A549 (cell line): ENCODE measurements at regions not wholly inside any gene's neighbourhood (a gene's known extent, or its start where the extent isn't known, plus 50 kb on each side); places are given as distances from the start of the nearest gene placed in this dataset.
"Not testable (repeated sequence)": the region's sequence is repeated elsewhere in the genome, so short reads cannot be mapped to it uniquely, and the experiment has no call there.

Experiments
- ATAC-seq, 2 experiments: fragments of 200-7000 bp in 1 of 2; fragments of >200 bp in 1 of 2; cut with Nextera tagmentation in 1 of 2; cut with Tn5 transposase in 1 of 2; 3 replicates each; pipeline versions ENCODE4 v1.8.0 to v1.9.1; 2018 to 2020; ENCODE audit warnings: mild to moderate bottlenecking in 1 of 2, moderate library complexity in 1 of 2
- CTCF ChIA-PET: fragments of 300-600 bp; sonication (Branson Sonifier 250); formaldehyde crosslinking; extraction: SDS; loops from one replicate; lab custom pipeline; 2021; ENCODE audit warnings: antibody characterized with exemption, inconsistent platforms; lab: Yijun Ruan, JAX
- POLR2A ChIA-PET: fragments of 350-600 bp; formaldehyde crosslinking; extraction: SDS; loops from one replicate; lab custom pipeline; 2021; ENCODE audit warnings: antibody characterized with exemption, inconsistent platforms; lab: Yijun Ruan, JAX
- DNase-seq, 2 experiments: peaks; one replicate each; pipeline versions ENCODE4 v3.0.0 to v3.0.0-alpha.2; 2011 to 2016; ENCODE audit warnings: low read depth in 1 of 2, low spot score in 1 of 2
- FAIRE-seq: peaks from 2 replicates; lab custom pipeline; 2011; peaks lifted over from hg19 to GRCh38; lab: Jason Lieb, UNC
- H3K27ac ChIP-seq, 2 experiments: fragments of >200 bp; sonication (Bioruptor Twin); formaldehyde crosslinking; 3 replicates each; pipeline ENCODE4 v1.5.1; 2016 to 2017
- H3K4me1 ChIP-seq: fragments of >200 bp; sonication (Bioruptor Twin); formaldehyde crosslinking; 3 replicates; pipeline ENCODE4 v1.6.1; 2016
- H3K4me2 ChIP-seq: fragments of >200 bp; sonication (Bioruptor Twin); formaldehyde crosslinking; 3 replicates; pipeline ENCODE4 v1.6.1; 2016
- H3K4me3 ChIP-seq: fragments of >200 bp; sonication (Bioruptor Twin); formaldehyde crosslinking; 3 replicates; pipeline ENCODE4 v1.5.1; 2016
- H3K9me3 ChIP-seq: fragments of >200 bp; sonication (Bioruptor Twin); formaldehyde crosslinking; 3 replicates; pipeline ENCODE4 v1.6.1; 2016
- ATOH8 ChIP-seq: fragments of 250-450 bp; sonication (Bioruptor Pico); IDR thresholded peaks from 2 replicates; pipeline ENCODE4 v1.5.0; 2020; ENCODE audit warnings: low read depth, mild to moderate bottlenecking, moderate library complexity
- BHLHE40 ChIP-seq: IDR thresholded peaks from 2 replicates; pipeline ENCODE4 v1.6.1; 2012; ENCODE audit warnings: low read depth, low read length, inconsistent platforms
- CTCF ChIP-seq: fragments of >200 bp; sonication (Bioruptor Twin); formaldehyde crosslinking; IDR thresholded peaks from 3 replicates; pipeline ENCODE4 v1.5.1; 2016
- EHF ChIP-seq: fragments of 250-450 bp; sonication (Bioruptor Pico); IDR thresholded peaks from 2 replicates; pipeline ENCODE4 v1.5.0; 2020; ENCODE audit warnings: mild to moderate bottlenecking
- ESRRA ChIP-seq: fragments of 150-350 bp; IDR thresholded peaks from 2 replicates; pipeline ENCODE4 v1.6.1; 2014; ENCODE audit warnings: mild to moderate bottlenecking, low read length, borderline replicate concordance
- FOSB ChIP-seq: fragments of 250-450 bp; sonication (Bioruptor Pico); IDR thresholded peaks from 2 replicates; pipeline ENCODE4 v1.5.0; 2020; ENCODE audit warnings: mild to moderate bottlenecking, moderate library complexity
- FOSL2 ChIP-seq, 2 experiments: fragments of 450-650 bp in 1 of 2; fragments of >200 bp in 1 of 2; sonication (Bioruptor Twin) in 1 of 2; formaldehyde crosslinking; IDR thresholded peaks; 2 replicates each; pipeline versions ENCODE4 v1.5.0 to v1.6.1; 2016 to 2020; ENCODE audit warnings: mild to moderate bottlenecking in 1 of 2, moderate library complexity in 1 of 2
- HOXA7 ChIP-seq: fragments of 250-450 bp; sonication (Bioruptor Pico); IDR thresholded peaks from 2 replicates; pipeline ENCODE4 v1.5.0; 2020; ENCODE audit warnings: mild to moderate bottlenecking, moderate library complexity
- HOXB13 ChIP-seq: fragments of 250-450 bp; sonication (Bioruptor Pico); IDR thresholded peaks from 2 replicates; pipeline ENCODE4 v1.5.0; 2020; ENCODE audit warnings: low read depth, mild to moderate bottlenecking, moderate library complexity
- HOXB5 ChIP-seq: fragments of 250-450 bp; sonication (Bioruptor Pico); IDR thresholded peaks from 2 replicates; pipeline ENCODE4 v1.5.0; 2020; ENCODE audit warnings: mild to moderate bottlenecking, moderate library complexity
- JUN ChIP-seq, 2 experiments: fragments of >200 bp; sonication (Bioruptor Twin); formaldehyde crosslinking; IDR thresholded peaks; 2 replicates in 1 of 2; 3 replicates in 1 of 2; pipeline ENCODE4 v1.6.1; 2016 to 2017
- KDM5A ChIP-seq: fragments of 200-600 bp; sonication (generic); IDR thresholded peaks from 2 replicates; pipeline ENCODE4 v1.6.1; 2016; ENCODE audit warnings: antibody characterized with exemption, mild to moderate bottlenecking
- NPAS2 ChIP-seq: fragments of 250-450 bp; sonication (Bioruptor Pico); IDR thresholded peaks from 2 replicates; pipeline ENCODE4 v1.8.0; 2022; ENCODE audit warnings: mild to moderate bottlenecking, moderate library complexity, borderline replicate concordance
- RARB ChIP-seq: fragments of 250-450 bp; sonication (Bioruptor Pico); IDR thresholded peaks from 2 replicates; pipeline ENCODE4 v1.8.0; 2021; ENCODE audit warnings: mild to moderate bottlenecking, moderate library complexity
- RCOR1 ChIP-seq: fragments of 150-350 bp; IDR thresholded peaks from 2 replicates; pipeline ENCODE4 v1.6.1; 2014; ENCODE audit warnings: antibody characterized with exemption, low read length, low read depth
- ZNF302 ChIP-seq: fragments of 250-450 bp; sonication (Bioruptor Pico); IDR thresholded peaks from 2 replicates; pipeline ENCODE4 v1.9.0; 2021; ENCODE audit warnings: inconsistent platforms, mild to moderate bottlenecking, moderate library complexity
- WGBS: methylation state at CpG from one replicate; pipeline ENCODE4 v1.1.6; 2017; ENCODE audit errors: missing lambda C conversion rate; 5-methylcytosine and 5-hydroxymethylcytosine counted together
- TF ChIP-seq, protein P1 (sequence below): fragments of 450-650 bp; IDR thresholded peaks from 2 replicates; pipeline ENCODE4 v1.6.1; 2014; ENCODE audit warnings: antibody characterized with exemption
- TF ChIP-seq, protein P2 (sequence below): fragments of 200-600 bp; sonication (generic); IDR thresholded peaks from 2 replicates; pipeline ENCODE4 v1.6.1; 2016; ENCODE audit warnings: antibody characterized with exemption, mild to moderate bottlenecking, moderate library complexity

DNA sequence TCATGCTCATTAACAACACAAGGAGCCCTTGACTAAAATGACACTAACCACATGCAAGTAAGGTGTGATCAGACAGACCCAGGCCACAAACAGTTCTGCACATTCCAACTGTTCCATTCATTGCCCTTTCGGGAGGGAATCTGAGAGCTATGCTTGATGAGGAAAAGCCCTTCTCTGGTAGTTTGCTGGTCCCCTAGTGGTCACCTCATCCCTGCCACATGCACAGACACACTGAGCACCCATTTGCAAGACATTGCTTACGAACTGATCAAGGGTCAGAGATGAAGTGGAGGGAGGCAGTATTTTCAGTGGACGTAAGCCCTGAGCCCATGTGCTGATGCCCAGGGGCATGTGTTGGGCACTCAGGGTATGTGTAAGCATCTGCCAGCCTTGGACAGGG lies 220.9 kb downstream of the VAPA start:
- not testable (repeated sequence) for ATAC-seq

GRCh38 chr18:10135302-10135926 lies 221.6 kb downstream of the VAPA start:
- ChIA-PET CTCF (no interaction called here), POLR2A (no interaction called here)
- no peak for FAIRE-seq
- Histone ChIP-seq H3K4me3 (no peak overlapping the region), H3K27ac (no peak overlapping the region), H3K4me2 (no peak overlapping the region), H3K9me3 (no peaks in the 10 kb centered on the region), H3K4me1 (peaks cover 16% of the 10 kb centered on the region)
- TF ChIP-seq BHLHE40 (no peak), KDM5A (no peak), RCOR1 (no peak), ZNF302 (CRISPR knock-in tag) (no peak), EHF (CRISPR knock-in tag) (no peak), FOSB (CRISPR knock-in tag) (no peak), ESRRA (no peak), RARB (CRISPR knock-in tag) (no peak), ATOH8 (CRISPR knock-in tag) (no peak), HOXB5 (CRISPR knock-in tag) (no peak), FOSL2 (IDR thresholded peaks at IDR 0.05) (no peak), FOSL2 (CRISPR knock-in tag; IDR thresholded peaks at IDR 0.05) (no peak), HOXA7 (no peak), NPAS2 (no peak), JUN (IDR thresholded peaks at IDR 0.05) (no peak), CTCF (no peak), HOXB13 (CRISPR knock-in tag) (no peak)
- TF ChIP-seq, protein P1, sequence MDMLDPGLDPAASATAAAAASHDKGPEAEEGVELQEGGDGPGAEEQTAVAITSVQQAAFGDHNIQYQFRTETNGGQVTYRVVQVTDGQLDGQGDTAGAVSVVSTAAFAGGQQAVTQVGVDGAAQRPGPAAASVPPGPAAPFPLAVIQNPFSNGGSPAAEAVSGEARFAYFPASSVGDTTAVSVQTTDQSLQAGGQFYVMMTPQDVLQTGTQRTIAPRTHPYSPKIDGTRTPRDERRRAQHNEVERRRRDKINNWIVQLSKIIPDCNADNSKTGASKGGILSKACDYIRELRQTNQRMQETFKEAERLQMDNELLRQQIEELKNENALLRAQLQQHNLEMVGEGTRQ, result no peak
- TF ChIP-seq, protein P2, sequence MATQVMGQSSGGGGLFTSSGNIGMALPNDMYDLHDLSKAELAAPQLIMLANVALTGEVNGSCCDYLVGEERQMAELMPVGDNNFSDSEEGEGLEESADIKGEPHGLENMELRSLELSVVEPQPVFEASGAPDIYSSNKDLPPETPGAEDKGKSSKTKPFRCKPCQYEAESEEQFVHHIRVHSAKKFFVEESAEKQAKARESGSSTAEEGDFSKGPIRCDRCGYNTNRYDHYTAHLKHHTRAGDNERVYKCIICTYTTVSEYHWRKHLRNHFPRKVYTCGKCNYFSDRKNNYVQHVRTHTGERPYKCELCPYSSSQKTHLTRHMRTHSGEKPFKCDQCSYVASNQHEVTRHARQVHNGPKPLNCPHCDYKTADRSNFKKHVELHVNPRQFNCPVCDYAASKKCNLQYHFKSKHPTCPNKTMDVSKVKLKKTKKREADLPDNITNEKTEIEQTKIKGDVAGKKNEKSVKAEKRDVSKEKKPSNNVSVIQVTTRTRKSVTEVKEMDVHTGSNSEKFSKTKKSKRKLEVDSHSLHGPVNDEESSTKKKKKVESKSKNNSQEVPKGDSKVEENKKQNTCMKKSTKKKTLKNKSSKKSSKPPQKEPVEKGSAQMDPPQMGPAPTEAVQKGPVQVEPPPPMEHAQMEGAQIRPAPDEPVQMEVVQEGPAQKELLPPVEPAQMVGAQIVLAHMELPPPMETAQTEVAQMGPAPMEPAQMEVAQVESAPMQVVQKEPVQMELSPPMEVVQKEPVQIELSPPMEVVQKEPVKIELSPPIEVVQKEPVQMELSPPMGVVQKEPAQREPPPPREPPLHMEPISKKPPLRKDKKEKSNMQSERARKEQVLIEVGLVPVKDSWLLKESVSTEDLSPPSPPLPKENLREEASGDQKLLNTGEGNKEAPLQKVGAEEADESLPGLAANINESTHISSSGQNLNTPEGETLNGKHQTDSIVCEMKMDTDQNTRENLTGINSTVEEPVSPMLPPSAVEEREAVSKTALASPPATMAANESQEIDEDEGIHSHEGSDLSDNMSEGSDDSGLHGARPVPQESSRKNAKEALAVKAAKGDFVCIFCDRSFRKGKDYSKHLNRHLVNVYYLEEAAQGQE, result no peak
- WGBS, result 86% methylated on average over 3 of the region's 3 CpGs
- ATAC-seq, result no peak
- DNase-seq, result no peak

More for the DNA sequence above, 220.9 kb downstream of the VAPA start:
- H3K9me3 ChIP-seq, FAIRE-seq, CTCF ChIA-PET, H3K4me2 ChIP-seq, H3K4me3 ChIP-seq, DNase-seq, H3K4me1 ChIP-seq, POLR2A ChIA-PET, H3K27ac ChIP-seq: not testable (repeated sequence)
- WGBS, result no CpG with 5 or more reads among the region's 3 CpGs
